Endothelial cell of umbilical vein (primary cell): ENCODE measurements at regions not wholly inside any gene's neighbourhood (a gene's known extent, or its start where the extent isn't known, plus 50 kb on each side); places are given as distances from the start of the nearest gene placed in this dataset.

Source experiments
- BruUV-seq: library from RNA; stranded (reverse); fragments of 400-500 nt; replicated peaks from 2 replicates; lab custom pipeline; 2021; lab: Mats Ljungman, UMichigan
- CTCF ChIA-PET: fragments of 300-600, 350-600 bp; sonication (Branson Sonifier 250); formaldehyde crosslinking; loops from one replicate; lab custom pipeline; 2021; ENCODE audit warnings: antibody characterized with exemption, inconsistent platforms; lab: Charles Lee
- POLR2A ChIA-PET: fragments of 300-600, 350-600 bp; sonication (Branson Sonifier 250); formaldehyde crosslinking; loops from one replicate; lab custom pipeline; 2021; ENCODE audit warnings: antibody characterized with exemption, inconsistent platforms; lab: Charles Lee
- DNase-seq: peaks from one replicate; pipeline ENCODE4 v3.0.0-alpha.2; 2011; ENCODE audit warnings: low read depth, low spot score
- FAIRE-seq: peaks from 2 replicates; lab custom pipeline; 2011; peaks lifted over from hg19 to GRCh38; lab: Jason Lieb, UNC
- H2AFZ ChIP-seq: 2 replicates; pipeline ENCODE4 v1.6.0; 2012; ENCODE audit warnings: low read depth, low read length, control low read depth, inconsistent platforms
- H3K27ac ChIP-seq: 2 replicates; pipeline ENCODE4 v1.5.1; 2011; ENCODE audit warnings: low read depth, mild to moderate bottlenecking, control low read depth, low read length, moderate library complexity; ENCODE audit not compliant: insufficient read depth
- H3K27me3 ChIP-seq, 2 experiments: 2 replicates each; pipeline versions ENCODE4 v1.6.0 to v1.6.1; 2011; ENCODE audit warnings: low read length in 2 of 2, mixed read lengths in 1 of 2; ENCODE audit not compliant: control insufficient read depth in 2 of 2, insufficient read depth in 2 of 2
- H3K36me3 ChIP-seq, 2 experiments: 2 replicates in 1 of 2; 3 replicates in 1 of 2; pipeline ENCODE4 v1.5.1; 2011; ENCODE audit warnings: low read length in 2 of 2, mild to moderate bottlenecking in 1 of 2, moderate library complexity in 1 of 2; ENCODE audit not compliant: control insufficient read depth in 2 of 2, insufficient read depth in 2 of 2; ENCODE audit errors: extremely low read depth in 1 of 2
- H3K4me1 ChIP-seq: 3 replicates; pipeline ENCODE4 v1.5.1; 2011; ENCODE audit warnings: mild to moderate bottlenecking, low read length; ENCODE audit not compliant: control insufficient read depth, insufficient read depth; ENCODE audit errors: extremely low read depth
- H3K4me2 ChIP-seq: 2 replicates; pipeline ENCODE4 v1.6.1; 2011; ENCODE audit warnings: low read length, control low read depth, mixed read lengths; ENCODE audit not compliant: insufficient read depth
- H3K4me3 ChIP-seq, 3 experiments: fragments of 200-600 bp in 1 of 3; sonication (generic), shearing (Covaris generic) in 1 of 3; replicated peaks in 1 of 3; 2 replicates each; pipeline ENCODE4 v1.5.1; 2011 to 2016; ENCODE audit warnings: control low read depth in 3 of 3, low read length in 3 of 3, mild to moderate bottlenecking in 2 of 3, inconsistent platforms in 1 of 3, low read depth in 1 of 3, moderate library complexity in 1 of 3; ENCODE audit not compliant: insufficient read depth in 1 of 3
- H3K79me2 ChIP-seq: 2 replicates; pipeline ENCODE4 v1.6.0; 2012; ENCODE audit warnings: low read length, inconsistent platforms; ENCODE audit not compliant: control insufficient read depth, insufficient read depth
- H3K9ac ChIP-seq: replicated peaks from 2 replicates; pipeline ENCODE3; 2011; ENCODE audit warnings: low read length, control low read depth; ENCODE audit not compliant: insufficient read depth; ENCODE audit errors: extremely low read depth
- H3K9me1 ChIP-seq: replicated peaks from 3 replicates; pipeline ENCODE4 v1.6.0; 2011; ENCODE audit warnings: mild to moderate bottlenecking, low read length; ENCODE audit not compliant: control insufficient read depth, insufficient read depth; ENCODE audit errors: extremely low read depth
- H3K9me3 ChIP-seq: replicated peaks from 2 replicates; pipeline ENCODE4 v1.5.1; 2012; ENCODE audit warnings: low read length, inconsistent platforms; ENCODE audit not compliant: control insufficient read depth, insufficient read depth
- H4K20me1 ChIP-seq: replicated peaks from 2 replicates; pipeline ENCODE3; 2011; ENCODE audit warnings: mild to moderate bottlenecking, low read length; ENCODE audit not compliant: control insufficient read depth, insufficient read depth; ENCODE audit errors: extremely low read depth
- EZH2 ChIP-seq: IDR thresholded peaks from 2 replicates; pipeline ENCODE4 v1.6.1; 2012; ENCODE audit warnings: borderline replicate concordance, low read depth, mild to moderate bottlenecking, moderate library complexity, low read length, inconsistent platforms; ENCODE audit not compliant: severe bottlenecking
- FOS ChIP-seq: IDR thresholded peaks from 2 replicates; pipeline ENCODE4 v1.6.1; 2011; ENCODE audit warnings: mild to moderate bottlenecking, low read length, moderate library complexity, borderline replicate concordance; ENCODE audit not compliant: insufficient read depth
- GATA2 ChIP-seq: IDR thresholded peaks from 2 replicates; pipeline ENCODE4 v1.7.0; 2011; ENCODE audit warnings: low read depth, mild to moderate bottlenecking, moderate library complexity, mixed read lengths, low read length; ENCODE audit not compliant: insufficient read length, insufficient read depth
- JUN ChIP-seq: IDR thresholded peaks from 2 replicates; pipeline ENCODE4 v1.6.1; 2011; ENCODE audit warnings: borderline replicate concordance, low read depth; ENCODE audit not compliant: insufficient read length, insufficient read depth
- MYC ChIP-seq: IDR thresholded peaks from one replicate; pipeline ENCODE4 v1.6.1; 2011; ENCODE audit warnings: mild to moderate bottlenecking, low read depth, low read length
- POLR2A ChIP-seq: IDR thresholded peaks from 2 replicates; pipeline ENCODE4 v1.6.1; 2012; ENCODE audit warnings: low read depth, mild to moderate bottlenecking, control low read depth, low read length
- POLR2AphosphoS5 ChIP-seq: IDR thresholded peaks from 2 replicates; pipeline ENCODE4 v1.6.1; 2012; ENCODE audit warnings: low read depth, mild to moderate bottlenecking, control low read depth, low read length, moderate library complexity; ENCODE audit not compliant: insufficient read depth
- dilution Hi-C: fragments of 300-500 bp; cut with MboI; formaldehyde crosslinking; loops from one replicate; pipeline ENCODE4 v1.15.0; 2019; ENCODE audit warnings: low sequenced_read_pairs; ENCODE audit not compliant: extremely low pct_ligation_motif_present
- intact Hi-C: fragments of 100-400 bp; cut with micrococcal nuclease; formaldehyde crosslinking; loops from one replicate; pipeline ENCODE4 v1.10.0; 2022
- TF ChIP-seq, protein P1 (sequence below), 2 donors: IDR thresholded peaks; 1 replicate in 1 of 2; 2 replicates in 1 of 2; pipeline ENCODE4 v1.5.1; 2011; ENCODE audit warnings: low read length in 2 of 2, mild to moderate bottlenecking in 2 of 2, moderate library complexity in 2 of 2, control low read depth in 1 of 2, inconsistent platforms in 1 of 2, low read depth in 1 of 2; ENCODE audit not compliant: insufficient read depth in 1 of 2; ENCODE audit errors: extremely low read depth in 1 of 2
- TF ChIP-seq, protein P2 (sequence below): IDR thresholded peaks from 2 replicates; pipeline ENCODE4 v1.6.1; 2011; ENCODE audit not compliant: insufficient read depth, insufficient read length

DNA sequence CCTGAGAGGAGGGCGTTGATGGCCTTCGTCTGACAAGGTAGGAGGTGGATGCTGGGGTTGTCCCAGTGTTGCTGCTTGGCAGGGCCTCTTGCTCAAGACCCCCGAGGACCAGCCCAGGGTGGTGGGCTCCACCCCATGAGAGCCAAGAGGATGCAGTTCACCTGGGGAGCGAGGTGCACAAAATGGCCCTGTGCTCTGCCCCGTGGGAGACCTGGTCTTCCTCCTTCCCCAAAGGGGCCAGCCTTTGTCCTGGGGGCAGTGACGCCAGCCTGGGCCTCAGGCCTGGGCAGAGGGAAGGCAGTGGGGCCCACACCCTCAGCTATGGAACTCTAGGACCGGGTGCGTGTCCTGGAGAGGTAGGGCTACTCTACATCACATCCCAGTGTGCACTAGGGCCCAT lies 1233.3 kb downstream of the TBC1D22A start:
- ChIA-PET CTCF (interaction anchor here (1.4 kb wide), 1 partner anchor 49 kb away, joined by 4 read pairs; no protein-coding TSS in a partner anchor), POLR2A (no interaction called here)
- no peaks in the 10 kb centered on the region for H3K79me2 ChIP-seq
- no peak overlapping the region for H3K4me2 ChIP-seq
- dilution Hi-C loops (no loop called here), intact Hi-C loops (no loop called here)
- no peak overlapping the region for H2AFZ ChIP-seq
- H3K4me3 ChIP-seq, result no peak overlapping the region
- H3K9me1 ChIP-seq, result no peaks in the 10 kb centered on the region
- H3K9me3 ChIP-seq, result peaks cover 2% of the 10 kb centered on the region
- no peak for DNase-seq
- no peaks in the 10 kb centered on the region for H3K36me3 ChIP-seq
- no peaks in the 10 kb centered on the region for H3K27me3 ChIP-seq
- H4K20me1 ChIP-seq, result no peaks in the 10 kb centered on the region
- no peak overlapping the region for H3K27ac ChIP-seq
- FAIRE-seq, result no peak
- TF ChIP-seq GATA2 (no peak), FOS (no peak)
- no peak overlapping the region for H3K9ac ChIP-seq
- no peaks in the 10 kb centered on the region for H3K4me1 ChIP-seq
- BruUV-seq, result no TSS peak

DNA sequence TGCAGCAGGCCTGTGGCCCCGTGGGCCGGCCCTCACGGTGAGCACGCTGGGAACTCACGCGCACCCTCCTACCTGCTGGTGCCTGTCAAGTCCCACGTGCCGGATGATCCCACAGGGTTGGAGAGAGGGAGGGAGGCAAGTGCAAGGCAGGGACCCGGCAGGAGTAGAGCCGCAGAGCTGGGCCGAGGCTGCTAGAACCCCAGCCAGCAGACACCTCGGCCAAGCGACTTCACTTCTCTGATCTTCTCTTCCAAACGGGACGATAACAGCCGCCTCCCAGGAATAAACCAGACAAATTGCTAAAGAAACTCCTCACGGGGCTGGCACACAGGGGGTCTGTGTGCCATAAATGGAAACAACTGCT lies 1232.8 kb downstream of the TBC1D22A start:
- Histone ChIP-seq H3K4me3 (no peak overlapping the region), H4K20me1 (no peaks in the 10 kb centered on the region), H3K27ac (no peak overlapping the region), H3K9me3 (peaks cover 2% of the 10 kb centered on the region), H3K4me1 (no peaks in the 10 kb centered on the region), H2AFZ (no peak overlapping the region), H3K36me3 (no peaks in the 10 kb centered on the region), H3K79me2 (no peaks in the 10 kb centered on the region), H3K9ac (no peak overlapping the region), H3K9me1 (no peaks in the 10 kb centered on the region), H3K27me3 (no peaks in the 10 kb centered on the region), H3K4me2 (no peak overlapping the region)
- TF ChIP-seq EZH2 (no peak), GATA2 (no peak), POLR2AphosphoS5 (no peak), JUN (no peak), POLR2A (no peak), FOS (no peak), MYC (no peak)
- TF ChIP-seq, protein P1, sequence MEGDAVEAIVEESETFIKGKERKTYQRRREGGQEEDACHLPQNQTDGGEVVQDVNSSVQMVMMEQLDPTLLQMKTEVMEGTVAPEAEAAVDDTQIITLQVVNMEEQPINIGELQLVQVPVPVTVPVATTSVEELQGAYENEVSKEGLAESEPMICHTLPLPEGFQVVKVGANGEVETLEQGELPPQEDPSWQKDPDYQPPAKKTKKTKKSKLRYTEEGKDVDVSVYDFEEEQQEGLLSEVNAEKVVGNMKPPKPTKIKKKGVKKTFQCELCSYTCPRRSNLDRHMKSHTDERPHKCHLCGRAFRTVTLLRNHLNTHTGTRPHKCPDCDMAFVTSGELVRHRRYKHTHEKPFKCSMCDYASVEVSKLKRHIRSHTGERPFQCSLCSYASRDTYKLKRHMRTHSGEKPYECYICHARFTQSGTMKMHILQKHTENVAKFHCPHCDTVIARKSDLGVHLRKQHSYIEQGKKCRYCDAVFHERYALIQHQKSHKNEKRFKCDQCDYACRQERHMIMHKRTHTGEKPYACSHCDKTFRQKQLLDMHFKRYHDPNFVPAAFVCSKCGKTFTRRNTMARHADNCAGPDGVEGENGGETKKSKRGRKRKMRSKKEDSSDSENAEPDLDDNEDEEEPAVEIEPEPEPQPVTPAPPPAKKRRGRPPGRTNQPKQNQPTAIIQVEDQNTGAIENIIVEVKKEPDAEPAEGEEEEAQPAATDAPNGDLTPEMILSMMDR (IDR thresholded peaks at IDR 0.05; ENCODE audit: extremely low read depth in 1 of 2, insufficient read depth in 1 of 2, low read depth in 1 of 2, low read length in 2 of 2), result no peak
- TF ChIP-seq, protein P2, sequence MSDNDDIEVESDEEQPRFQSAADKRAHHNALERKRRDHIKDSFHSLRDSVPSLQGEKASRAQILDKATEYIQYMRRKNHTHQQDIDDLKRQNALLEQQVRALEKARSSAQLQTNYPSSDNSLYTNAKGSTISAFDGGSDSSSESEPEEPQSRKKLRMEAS, result no peak
- DNase-seq (no peak), FAIRE-seq (no peak)
- intact Hi-C loops, result no loop called here
- BruUV-seq, result no TSS peak
- CTCF ChIA-PET, result no interaction called here
- POLR2A ChIA-PET, result no interaction called here
- dilution Hi-C loops, result no loop called here
